Motor neuron (in vitro differentiated cells): ENCODE measurements at regions not wholly inside any gene's neighbourhood (a gene's known extent, or its start where the extent isn't known, plus 50 kb on each side); places are given as distances from the start of the nearest gene placed in this dataset.

Experiments
- ATAC-seq, 8 experiments: fragments of 200-7000 bp; cut with Tn5 transposase; replicated peaks in 6 of 8; 2 replicates each; pipeline ENCODE4 v1.8.0; 2021; ENCODE audit warnings: mild to moderate bottlenecking in 8 of 8, moderate library complexity in 8 of 8
- H3K27ac ChIP-seq, 2 donors: fragments of 250-450 bp; sonication (Bioruptor Pico); 2 replicates each; pipeline ENCODE4 v1.9.0; 2021; ENCODE audit warnings: antibody characterized with exemption in 2 of 2, mild to moderate bottlenecking in 2 of 2, moderate library complexity in 1 of 2
- H3K4me1 ChIP-seq, 2 donors: fragments of 250-450 bp; sonication (Bioruptor Pico); replicated peaks in 1 of 2; 2 replicates each; pipeline ENCODE4 v1.6.1; 2021; ENCODE audit warnings: antibody characterized with exemption in 2 of 2, mild to moderate bottlenecking in 2 of 2, moderate library complexity in 1 of 2
- H3K4me3 ChIP-seq, 5 donors: fragments of 250-450 bp; sonication (Bioruptor Pico); 2 replicates each; pipeline ENCODE4 v1.9.0; 2021; ENCODE audit warnings: antibody characterized with exemption in 5 of 5, mild to moderate bottlenecking in 5 of 5, moderate library complexity in 4 of 5
- WGBS, 10 experiments: fragments of 450-650 bp; shearing (Covaris generic); methylation state at CpG; one replicate each; pipeline ENCODE4 v1.0.0; 2022; 5-methylcytosine and 5-hydroxymethylcytosine counted together
- in situ Hi-C, 9 experiments: fragments of 400-800 bp; cut with MboI; loops; one replicate each; pipeline ENCODE4 v1.15.0; 2021; ENCODE audit warnings: low sequenced_read_pairs in 9 of 9, low pct_unique_long_range_greater_than_20kb in 2 of 9; ENCODE audit not compliant: unreplicated experiment in 9 of 9

GRCh38 chr17:14953405-14953804 is 311.7 kb downstream of the PMP22 start:
- in situ Hi-C loops, result loop anchor here in 1 of 9 experiments (25.0 kb wide), 1 partner anchor 209 kb away; no protein-coding TSS in a partner anchor
- 41 to 100% (median 80%) methylated on average over 1 to 5 of the region's 5 CpGs; no CpG with 5 or more reads in 1 of the 10 experiments for WGBS, 10 experiments

GRCh38 chr17:14950686-14951085 is 314.4 kb downstream of the PMP22 start:
- 50 to 100% (median 88%) methylated on average over 1 to 2 of the region's 2 CpGs; no CpG with 5 or more reads in 5 of the 10 experiments for WGBS, 10 experiments
- Histone ChIP-seq H3K4me3 (no peak overlapping the region), H3K27ac (no peak overlapping the region), H3K4me1 (no peaks in the 10 kb centered on the region)
- in situ Hi-C loops, result loop anchor here in 1 of 9 experiments (25.0 kb wide), 1 partner anchor 212 kb away; no protein-coding TSS in a partner anchor
- no peak for ATAC-seq

More at GRCh38 chr17:14953405-14953804, 311.7 kb downstream of the PMP22 start:
- Histone ChIP-seq H3K4me1 (no peaks in the 10 kb centered on the region), H3K4me3 (no peak overlapping the region), H3K27ac (no peak overlapping the region)
- no peak for ATAC-seq

GRCh38 chr17:14950216-14950615 is 314.9 kb downstream of the PMP22 start:
- in situ Hi-C loops, result loop anchor here in 1 of 9 experiments (25.0 kb wide), 1 partner anchor 212 kb away; no protein-coding TSS in a partner anchor
- ATAC-seq, result no peak
- no peak overlapping the region for H3K27ac ChIP-seq
- H3K4me1 ChIP-seq, result no peaks in the 10 kb centered on the region
- H3K4me3 ChIP-seq, result no peak overlapping the region
- WGBS, 10 experiments, result 0 to 100% (median 76%) methylated on average over 1 to 3 of the region's 3 CpGs; no CpG with 5 or more reads in 5 of the 10 experiments

GRCh38 chr17:14947671-14948070 is 317.5 kb downstream of the PMP22 start:
- Histone ChIP-seq H3K4me3 (no peak overlapping the region), H3K4me1 (no peaks in the 10 kb centered on the region), H3K27ac (no peak overlapping the region)
- WGBS, 10 experiments, result 40 to 100% (median 91%) methylated on average over 1 to 2 of the region's 2 CpGs; no CpG with 5 or more reads in 6 of the 10 experiments
- no peak for ATAC-seq
- in situ Hi-C loops, result loop anchor here in 3 of 9 experiments (25.0 kb wide), 2 partner anchors 215 to 635 kb away; partner anchors contain the start of gene HS3ST3B1 (in 2 of the 3)

GRCh38 chr17:14946481-14946880 is 318.6 kb downstream of the PMP22 start:
- no peak for ATAC-seq
- H3K4me3 ChIP-seq, result no peak overlapping the region
- WGBS, 10 experiments, result 27 to 100% (median 88%) methylated on average over 2 to 7 of the region's 7 CpGs
- in situ Hi-C loops, result loop anchor here in 3 of 9 experiments (25.0 kb wide), 2 partner anchors 216 to 634 kb away; partner anchors contain the start of gene HS3ST3B1 (in 2 of the 3)
- H3K4me1 ChIP-seq, result no peaks in the 10 kb centered on the region
- no peak overlapping the region for H3K27ac ChIP-seq

- WGBS, 10 experiments, result 33 to 100% (median 70%) methylated on average over 1 to 3 of the region's 3 CpGs; no CpG with 5 or more reads in 2 of the 10 experiments
- peak in 2 of 8 experiments; percentile 84 to 96 for ATAC-seq
- in situ Hi-C loops, result loop anchor here in 3 of 9 experiments (25.0 kb wide), 2 partner anchors 220 to 630 kb away; partner anchors contain the start of gene HS3ST3B1 (in 2 of the 3)
- Histone ChIP-seq H3K4me1 (no peaks in the 10 kb centered on the region), H3K4me3 (no peak overlapping the region), H3K27ac (no peak overlapping the region)
Measured at GRCh38 chr17:14942526-14943190, 322.5 kb downstream of the PMP22 start.

- no peak overlapping the region for H3K27ac ChIP-seq
- 0 to 100% (median 86%) methylated on average over 1 to 3 of the region's 3 CpGs; no CpG with 5 or more reads in 2 of the 10 experiments for WGBS, 10 experiments
- no peak overlapping the region for H3K4me3 ChIP-seq
- in situ Hi-C loops, result loop anchor here in 3 of 9 experiments (25.0 kb wide), 2 partner anchors 221 to 629 kb away; partner anchors contain the start of gene HS3ST3B1 (in 2 of the 3)
- H3K4me1 ChIP-seq, result peaks cover 3 to 9% of the 10 kb centered on the region in 2 donors
- ATAC-seq, result no peak
Measured at GRCh38 chr17:14940938-14941265, 324.2 kb downstream of the PMP22 start.

GRCh38 chr17:14940108-14940937 is 324.8 kb downstream of the PMP22 start:
- WGBS, 10 experiments, result 17 to 89% (median 63%) methylated on average over 1 to 4 of the region's 4 CpGs; no CpG with 5 or more reads in 1 of the 10 experiments
- ATAC-seq, result no peak
- Histone ChIP-seq H3K4me3 (no peak overlapping the region), H3K4me1 (peaks cover 9 to 14% of the 10 kb centered on the region in 2 donors), H3K27ac (no peak overlapping the region)
- in situ Hi-C loops, result loop anchor here in 3 of 9 experiments (25.0 kb wide), 2 partner anchors 222 to 628 kb away; partner anchors contain the start of gene HS3ST3B1 (in 2 of the 3)

GRCh38 chr17:14935845-14936485 is 329.2 kb downstream of the PMP22 start:
- peak overlapping the region in 1 of 2 donors; percentile 62 for H3K27ac ChIP-seq
- 40 to 67% (median 45%) methylated on average over 1 to 2 of the region's 2 CpGs; no CpG with 5 or more reads in 3 of the 10 experiments for WGBS, 10 experiments
- H3K4me1 ChIP-seq, result peaks cover 9 to 17% of the 10 kb centered on the region in 2 donors
- H3K4me3 ChIP-seq, result no peak overlapping the region
- peak in 5 of 8 experiments; percentile 12 to 72 (median 50) for ATAC-seq
- in situ Hi-C loops, result loop anchor here in 3 of 9 experiments (25.0 kb wide), 2 partner anchors 226 to 624 kb away; partner anchors contain the start of gene HS3ST3B1 (in 2 of the 3)

GRCh38 chr17:14935139-14935841 is 329.8 kb downstream of the PMP22 start:
- Histone ChIP-seq H3K27ac (peak overlapping the region in 1 of 2 donors; percentile 62), H3K4me3 (no peak overlapping the region), H3K4me1 (peaks cover 9 to 17% of the 10 kb centered on the region in 2 donors)
- WGBS, 10 experiments, result 34 to 100% (median 88%) methylated on average over 1 to 7 of the region's 7 CpGs
- peak in 2 of 8 experiments; percentile 89 to 90 for ATAC-seq
- in situ Hi-C loops, result loop anchor here in 3 of 9 experiments (25.0 kb wide), 2 partner anchors 227 to 623 kb away; partner anchors contain the start of gene HS3ST3B1 (in 2 of the 3)

GRCh38 chr17:14933676-14934075 is 331.4 kb downstream of the PMP22 start:
- in situ Hi-C loops, result loop anchor here in 3 of 9 experiments (25.0 kb wide), 2 partner anchors 229 to 621 kb away; partner anchors contain the start of gene HS3ST3B1 (in 2 of the 3)
- no peak for ATAC-seq
- peaks cover 9 to 17% of the 10 kb centered on the region in 2 donors for H3K4me1 ChIP-seq
- WGBS, 10 experiments, result 40 to 100% (median 96%) methylated on average over 1 to 3 of the region's 4 CpGs
- no peak overlapping the region for H3K27ac ChIP-seq
- no peak overlapping the region for H3K4me3 ChIP-seq
